ENCODE measurements at regions not wholly inside any gene's neighbourhood (a gene's known extent, or its start where the extent isn't known, plus 50 kb on each side); places are given as distances from the start of the nearest gene placed in this dataset.

GRCh38 chr3:168497741-168498140, 402.0 kb upstream of the GOLIM4 start (continued):
- TF ChIP-seq GZF1 (CRISPR knock-in tag; IDR thresholded peaks at IDR 0.05) (no peak), ZNF777 (CRISPR knock-in tag; IDR thresholded peaks at IDR 0.05) (no peak), FOXA3 (CRISPR knock-in tag; IDR thresholded peaks at IDR 0.05) (no peak), ZNF251 (CRISPR knock-in tag; IDR thresholded peaks at IDR 0.05) (no peak)
- TF ChIP-seq, protein P1, sequence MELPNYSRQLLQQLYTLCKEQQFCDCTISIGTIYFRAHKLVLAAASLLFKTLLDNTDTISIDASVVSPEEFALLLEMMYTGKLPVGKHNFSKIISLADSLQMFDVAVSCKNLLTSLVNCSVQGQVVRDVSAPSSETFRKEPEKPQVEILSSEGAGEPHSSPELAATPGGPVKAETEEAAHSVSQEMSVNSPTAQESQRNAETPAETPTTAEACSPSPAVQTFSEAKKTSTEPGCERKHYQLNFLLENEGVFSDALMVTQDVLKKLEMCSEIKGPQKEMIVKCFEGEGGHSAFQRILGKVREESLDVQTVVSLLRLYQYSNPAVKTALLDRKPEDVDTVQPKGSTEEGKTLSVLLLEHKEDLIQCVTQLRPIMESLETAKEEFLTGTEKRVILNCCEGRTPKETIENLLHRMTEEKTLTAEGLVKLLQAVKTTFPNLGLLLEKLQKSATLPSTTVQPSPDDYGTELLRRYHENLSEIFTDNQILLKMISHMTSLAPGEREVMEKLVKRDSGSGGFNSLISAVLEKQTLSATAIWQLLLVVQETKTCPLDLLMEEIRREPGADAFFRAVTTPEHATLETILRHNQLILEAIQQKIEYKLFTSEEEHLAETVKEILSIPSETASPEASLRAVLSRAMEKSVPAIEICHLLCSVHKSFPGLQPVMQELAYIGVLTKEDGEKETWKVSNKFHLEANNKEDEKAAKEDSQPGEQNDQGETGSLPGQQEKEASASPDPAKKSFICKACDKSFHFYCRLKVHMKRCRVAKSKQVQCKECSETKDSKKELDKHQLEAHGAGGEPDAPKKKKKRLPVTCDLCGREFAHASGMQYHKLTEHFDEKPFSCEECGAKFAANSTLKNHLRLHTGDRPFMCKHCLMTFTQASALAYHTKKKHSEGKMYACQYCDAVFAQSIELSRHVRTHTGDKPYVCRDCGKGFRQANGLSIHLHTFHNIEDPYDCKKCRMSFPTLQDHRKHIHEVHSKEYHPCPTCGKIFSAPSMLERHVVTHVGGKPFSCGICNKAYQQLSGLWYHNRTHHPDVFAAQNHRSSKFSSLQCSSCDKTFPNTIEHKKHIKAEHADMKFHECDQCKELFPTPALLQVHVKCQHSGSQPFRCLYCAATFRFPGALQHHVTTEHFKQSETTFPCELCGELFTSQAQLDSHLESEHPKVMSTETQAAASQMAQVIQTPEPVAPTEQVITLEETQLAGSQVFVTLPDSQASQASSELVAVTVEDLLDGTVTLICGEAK (IDR thresholded peaks at IDR 0.05): no peak
- TF ChIP-seq, protein P1 (CRISPR knock-in tag; IDR thresholded peaks at IDR 0.05): no peak
